Cerebellar cortex (tissue), 1 donor: ENCODE measurements at regions not wholly inside any gene's neighbourhood (a gene's known extent, or its start where the extent isn't known, plus 50 kb on each side); places are given as distances from the start of the nearest gene placed in this dataset.

ENCODE experiments used
- DNase-seq: peaks from one replicate; pipeline ENCODE4 v3.0.0-alpha.2; 2015; ENCODE audit warnings: low spot score

GRCh38 chr5:133797167-133797566, 171.3 kb downstream of the C5orf15 start:
- DNase-seq, result no peak

GRCh38 chr5:133796186-133796585, 172.2 kb downstream of the C5orf15 start:
- DNase-seq, result peak; percentile 76

GRCh38 chr5:133794771-133795415, 173.5 kb downstream of the C5orf15 start:
- DNase-seq, result peak; percentile 22

- DNase-seq, result no peak
Observed at GRCh38 chr5:133793756-133794465, 174.5 kb downstream of the C5orf15 start.

GRCh38 chr5:133792655-133793054, 175.8 kb downstream of the C5orf15 start:
- DNase-seq, result no peak

- DNase-seq, result no peak
Observed at GRCh38 chr5:133792024-133792423, 176.4 kb downstream of the C5orf15 start.

- DNase-seq, result no peak
Observed at GRCh38 chr5:133790898-133791297, 177.5 kb downstream of the C5orf15 start.

GRCh38 chr5:133789428-133789827, 177.1 kb upstream of the FSTL4 start:
- DNase-seq, result no peak

GRCh38 chr5:133788121-133788520, 175.8 kb upstream of the FSTL4 start:
- DNase-seq, result no peak

GRCh38 chr5:133786420-133786819, 174.1 kb upstream of the FSTL4 start:
- no peak for DNase-seq

GRCh38 chr5:133785182-133785581, 172.8 kb upstream of the FSTL4 start:
- DNase-seq, result no peak

- DNase-seq, result no peak
Observed at GRCh38 chr5:133783481-133783880, 171.1 kb upstream of the FSTL4 start.

GRCh38 chr5:133782736-133783135, 170.4 kb upstream of the FSTL4 start:
- no peak for DNase-seq

GRCh38 chr5:133781436-133782225, 169.3 kb upstream of the FSTL4 start:
- no peak for DNase-seq

GRCh38 chr5:133780619-133781280, 168.4 kb upstream of the FSTL4 start:
- no peak for DNase-seq

GRCh38 chr5:133779828-133780475, 167.6 kb upstream of the FSTL4 start:
- no peak for DNase-seq

- no peak for DNase-seq
Observed at GRCh38 chr5:133778636-133779035, 166.3 kb upstream of the FSTL4 start.

- DNase-seq, result no peak
Observed at GRCh38 chr5:133777951-133778350, 165.6 kb upstream of the FSTL4 start.

GRCh38 chr5:133775584-133776304, 163.4 kb upstream of the FSTL4 start:
- DNase-seq, result no peak

- no peak for DNase-seq
Observed at GRCh38 chr5:133773247-133774202, 161.2 kb upstream of the FSTL4 start.
